Activated CD8-positive, alpha-beta memory T cell treated with anti-CD3 and anti-CD28 coated beads for 24 hours (primary cell): ENCODE measurements at regions not wholly inside any gene's neighbourhood (a gene's known extent, or its start where the extent isn't known, plus 50 kb on each side); places are given as distances from the start of the nearest gene placed in this dataset.
"Not testable (repeated sequence)": the region's sequence is repeated elsewhere in the genome, so short reads cannot be mapped to it uniquely, and the experiment has no call there.

Source experiments
- DNase-seq: peaks from one replicate; pipeline ENCODE4 v3.0.0-alpha.2; 2020

GRCh38 chr12:92391726-92392125 is 246.1 kb upstream of the BTG1 start:
- not testable (repeated sequence) for DNase-seq

GRCh38 chr12:92389466-92389865 is 243.8 kb upstream of the BTG1 start:
- DNase-seq: no peak

- no peak for DNase-seq
Observed at GRCh38 chr12:92385296-92385695, 239.7 kb upstream of the BTG1 start.

- no peak for DNase-seq
Observed at GRCh38 chr12:92384571-92384970, 238.9 kb upstream of the BTG1 start.

GRCh38 chr12:92382383-92382878 is 236.8 kb upstream of the BTG1 start:
- DNase-seq: no peak

- DNase-seq: no peak
Observed at GRCh38 chr12:92381856-92382255, 236.2 kb upstream of the BTG1 start.

- no peak for DNase-seq
Observed at GRCh38 chr12:92378682-92379479, 233.2 kb upstream of the BTG1 start.

GRCh38 chr12:92375504-92375903 is 229.9 kb upstream of the BTG1 start:
- not testable (repeated sequence) for DNase-seq

GRCh38 chr12:92370828-92371227 is 225.2 kb upstream of the BTG1 start:
- no peak for DNase-seq

GRCh38 chr12:92369636-92370035 is 224.0 kb upstream of the BTG1 start:
- no peak for DNase-seq

- DNase-seq: no peak
Observed at GRCh38 chr12:92369056-92369455, 223.4 kb upstream of the BTG1 start.

GRCh38 chr12:92365836-92366235 is 220.2 kb upstream of the BTG1 start:
- DNase-seq: no peak

GRCh38 chr12:92365333-92365732 is 219.7 kb upstream of the BTG1 start:
- DNase-seq: no peak

GRCh38 chr12:92363295-92364146 is 217.9 kb upstream of the BTG1 start:
- peak; percentile 75 for DNase-seq

- no peak for DNase-seq
Observed at GRCh38 chr12:92362785-92363184, 217.1 kb upstream of the BTG1 start.

- no peak for DNase-seq
Observed at GRCh38 chr12:92362126-92362525, 216.5 kb upstream of the BTG1 start.

- no peak for DNase-seq
Observed at GRCh38 chr12:92360543-92360942, 214.9 kb upstream of the BTG1 start.

- DNase-seq: no peak
Observed at GRCh38 chr12:92359581-92360209, 214.0 kb upstream of the BTG1 start.

GRCh38 chr12:92357584-92358261 is 212.1 kb upstream of the BTG1 start:
- no peak for DNase-seq

- no peak for DNase-seq
Observed at GRCh38 chr12:92356425-92356824, 210.8 kb upstream of the BTG1 start.

GRCh38 chr12:92349635-92350034 is 204.0 kb upstream of the BTG1 start:
- DNase-seq: no peak

- no peak for DNase-seq
Observed at GRCh38 chr12:92342574-92342973, 196.9 kb upstream of the BTG1 start.
